ENCODE measurements at regions not wholly inside any gene's neighbourhood (a gene's known extent, or its start where the extent isn't known, plus 50 kb on each side); places are given as distances from the start of the nearest gene placed in this dataset.

DNA sequence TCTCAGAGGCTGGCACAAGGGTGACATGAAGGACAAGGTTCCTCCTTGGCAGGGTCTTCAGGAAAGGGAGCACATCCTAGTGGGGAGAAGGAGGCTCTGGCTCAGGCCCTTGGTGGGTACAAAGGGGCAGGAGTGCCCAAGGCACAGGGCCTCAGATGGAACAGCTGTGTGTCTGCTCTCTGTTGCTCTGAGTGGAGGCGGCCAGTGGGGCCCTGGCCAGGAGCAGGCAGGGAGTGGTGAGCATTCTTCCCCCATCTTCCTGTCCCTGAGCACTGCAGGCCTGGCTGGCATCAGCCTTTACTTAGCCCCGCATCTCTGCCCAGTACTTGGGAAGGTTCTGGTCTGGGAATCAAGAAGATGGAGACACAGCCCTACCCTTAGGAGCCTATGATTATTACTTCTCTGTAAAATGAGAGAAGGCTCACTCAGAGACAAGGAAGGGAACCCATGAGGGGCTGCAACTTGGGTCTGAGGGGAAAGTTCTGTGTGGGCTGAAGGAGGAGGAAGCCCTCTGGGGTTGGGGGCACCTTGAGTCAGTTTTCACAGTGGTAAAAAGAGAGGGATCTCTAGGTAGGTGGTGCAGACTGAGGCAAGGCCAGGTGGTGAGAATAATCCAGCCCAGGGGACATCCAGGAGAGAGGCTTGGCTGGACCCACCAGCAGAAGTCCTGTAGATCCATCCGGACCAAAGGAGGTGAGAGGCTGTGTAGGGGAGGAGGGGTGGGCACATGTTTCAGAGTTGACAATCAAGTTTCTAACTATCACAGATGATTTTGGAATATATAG lies 173.5 kb downstream of the TSHZ3 start (continued):
- TF ChIP-seq, protein P1, sequence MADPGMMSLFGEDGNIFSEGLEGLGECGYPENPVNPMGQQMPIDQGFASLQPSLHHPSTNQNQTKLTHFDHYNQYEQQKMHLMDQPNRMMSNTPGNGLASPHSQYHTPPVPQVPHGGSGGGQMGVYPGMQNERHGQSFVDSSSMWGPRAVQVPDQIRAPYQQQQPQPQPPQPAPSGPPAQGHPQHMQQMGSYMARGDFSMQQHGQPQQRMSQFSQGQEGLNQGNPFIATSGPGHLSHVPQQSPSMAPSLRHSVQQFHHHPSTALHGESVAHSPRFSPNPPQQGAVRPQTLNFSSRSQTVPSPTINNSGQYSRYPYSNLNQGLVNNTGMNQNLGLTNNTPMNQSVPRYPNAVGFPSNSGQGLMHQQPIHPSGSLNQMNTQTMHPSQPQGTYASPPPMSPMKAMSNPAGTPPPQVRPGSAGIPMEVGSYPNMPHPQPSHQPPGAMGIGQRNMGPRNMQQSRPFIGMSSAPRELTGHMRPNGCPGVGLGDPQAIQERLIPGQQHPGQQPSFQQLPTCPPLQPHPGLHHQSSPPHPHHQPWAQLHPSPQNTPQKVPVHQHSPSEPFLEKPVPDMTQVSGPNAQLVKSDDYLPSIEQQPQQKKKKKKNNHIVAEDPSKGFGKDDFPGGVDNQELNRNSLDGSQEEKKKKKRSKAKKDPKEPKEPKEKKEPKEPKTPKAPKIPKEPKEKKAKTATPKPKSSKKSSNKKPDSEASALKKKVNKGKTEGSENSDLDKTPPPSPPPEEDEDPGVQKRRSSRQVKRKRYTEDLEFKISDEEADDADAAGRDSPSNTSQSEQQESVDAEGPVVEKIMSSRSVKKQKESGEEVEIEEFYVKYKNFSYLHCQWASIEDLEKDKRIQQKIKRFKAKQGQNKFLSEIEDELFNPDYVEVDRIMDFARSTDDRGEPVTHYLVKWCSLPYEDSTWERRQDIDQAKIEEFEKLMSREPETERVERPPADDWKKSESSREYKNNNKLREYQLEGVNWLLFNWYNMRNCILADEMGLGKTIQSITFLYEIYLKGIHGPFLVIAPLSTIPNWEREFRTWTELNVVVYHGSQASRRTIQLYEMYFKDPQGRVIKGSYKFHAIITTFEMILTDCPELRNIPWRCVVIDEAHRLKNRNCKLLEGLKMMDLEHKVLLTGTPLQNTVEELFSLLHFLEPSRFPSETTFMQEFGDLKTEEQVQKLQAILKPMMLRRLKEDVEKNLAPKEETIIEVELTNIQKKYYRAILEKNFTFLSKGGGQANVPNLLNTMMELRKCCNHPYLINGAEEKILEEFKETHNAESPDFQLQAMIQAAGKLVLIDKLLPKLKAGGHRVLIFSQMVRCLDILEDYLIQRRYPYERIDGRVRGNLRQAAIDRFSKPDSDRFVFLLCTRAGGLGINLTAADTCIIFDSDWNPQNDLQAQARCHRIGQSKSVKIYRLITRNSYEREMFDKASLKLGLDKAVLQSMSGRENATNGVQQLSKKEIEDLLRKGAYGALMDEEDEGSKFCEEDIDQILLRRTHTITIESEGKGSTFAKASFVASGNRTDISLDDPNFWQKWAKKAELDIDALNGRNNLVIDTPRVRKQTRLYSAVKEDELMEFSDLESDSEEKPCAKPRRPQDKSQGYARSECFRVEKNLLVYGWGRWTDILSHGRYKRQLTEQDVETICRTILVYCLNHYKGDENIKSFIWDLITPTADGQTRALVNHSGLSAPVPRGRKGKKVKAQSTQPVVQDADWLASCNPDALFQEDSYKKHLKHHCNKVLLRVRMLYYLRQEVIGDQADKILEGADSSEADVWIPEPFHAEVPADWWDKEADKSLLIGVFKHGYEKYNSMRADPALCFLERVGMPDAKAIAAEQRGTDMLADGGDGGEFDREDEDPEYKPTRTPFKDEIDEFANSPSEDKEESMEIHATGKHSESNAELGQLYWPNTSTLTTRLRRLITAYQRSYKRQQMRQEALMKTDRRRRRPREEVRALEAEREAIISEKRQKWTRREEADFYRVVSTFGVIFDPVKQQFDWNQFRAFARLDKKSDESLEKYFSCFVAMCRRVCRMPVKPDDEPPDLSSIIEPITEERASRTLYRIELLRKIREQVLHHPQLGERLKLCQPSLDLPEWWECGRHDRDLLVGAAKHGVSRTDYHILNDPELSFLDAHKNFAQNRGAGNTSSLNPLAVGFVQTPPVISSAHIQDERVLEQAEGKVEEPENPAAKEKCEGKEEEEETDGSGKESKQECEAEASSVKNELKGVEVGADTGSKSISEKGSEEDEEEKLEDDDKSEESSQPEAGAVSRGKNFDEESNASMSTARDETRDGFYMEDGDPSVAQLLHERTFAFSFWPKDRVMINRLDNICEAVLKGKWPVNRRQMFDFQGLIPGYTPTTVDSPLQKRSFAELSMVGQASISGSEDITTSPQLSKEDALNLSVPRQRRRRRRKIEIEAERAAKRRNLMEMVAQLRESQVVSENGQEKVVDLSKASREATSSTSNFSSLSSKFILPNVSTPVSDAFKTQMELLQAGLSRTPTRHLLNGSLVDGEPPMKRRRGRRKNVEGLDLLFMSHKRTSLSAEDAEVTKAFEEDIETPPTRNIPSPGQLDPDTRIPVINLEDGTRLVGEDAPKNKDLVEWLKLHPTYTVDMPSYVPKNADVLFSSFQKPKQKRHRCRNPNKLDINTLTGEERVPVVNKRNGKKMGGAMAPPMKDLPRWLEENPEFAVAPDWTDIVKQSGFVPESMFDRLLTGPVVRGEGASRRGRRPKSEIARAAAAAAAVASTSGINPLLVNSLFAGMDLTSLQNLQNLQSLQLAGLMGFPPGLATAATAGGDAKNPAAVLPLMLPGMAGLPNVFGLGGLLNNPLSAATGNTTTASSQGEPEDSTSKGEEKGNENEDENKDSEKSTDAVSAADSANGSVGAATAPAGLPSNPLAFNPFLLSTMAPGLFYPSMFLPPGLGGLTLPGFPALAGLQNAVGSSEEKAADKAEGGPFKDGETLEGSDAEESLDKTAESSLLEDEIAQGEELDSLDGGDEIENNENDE (IDR thresholded peaks at IDR 0.05; ENCODE audit: insufficient replicate concordance, low read length) = no peak
- no peak for TF ChIP-seq FOSL1 (IDR thresholded peaks at IDR 0.05; ENCODE audit: insufficient read depth, low read depth, low read length)
